ENCODE measurements at regions not wholly inside any gene's neighbourhood (a gene's known extent, or its start where the extent isn't known, plus 50 kb on each side); places are given as distances from the start of the nearest gene placed in this dataset.

- TF ChIP-seq ATF3 (IDR thresholded peaks at IDR 0.05; ENCODE audit: borderline replicate concordance, extremely low read depth, low read depth, low read length): no peak
- no peak for TF ChIP-seq TCF3 (IDR thresholded peaks at IDR 0.05; ENCODE audit: borderline replicate concordance, insufficient read depth, low read depth, low read length)
Observed at GRCh38 chr2:40544072-40544471, 92.2 kb upstream of the SLC8A1 start (continued).

- in situ Hi-C loops (cut with MboI): no loop called here
- no peak overlapping the region for H2AFZ ChIP-seq (ENCODE audit: control insufficient read depth, low read depth, low read length)
- H3K36me3 ChIP-seq (ENCODE audit: control insufficient read depth in 2 of 2, insufficient read depth in 2 of 2, low read length in 1 of 2): no peaks in the 10 kb centered on the region
- RAD21 ChIA-PET (ENCODE audit: unreplicated experiment): no interaction called here
- H3K4me2 ChIP-seq (ENCODE audit: control insufficient read depth, insufficient read depth): no peak overlapping the region
- H3K27ac ChIP-seq (ENCODE audit: control insufficient read depth, insufficient read depth): no peak overlapping the region
- no peaks in the 10 kb centered on the region for H3K4me1 ChIP-seq (ENCODE audit: control insufficient read depth, insufficient read depth, low read length)
- BruUV-seq (replicated peaks): no TSS peak
- WGBS (ENCODE audit: insufficient coverage, insufficient replicate concordance, low lambda C conversion rate, missing lambda C conversion rate): 3% methylated on average over 4 of the region's 4 CpGs
- no peak overlapping the region for H3K9ac ChIP-seq (ENCODE audit: control insufficient read depth, insufficient read depth, low read length)
- no peak for FAIRE-seq
- H4K20me1 ChIP-seq (ENCODE audit: control insufficient read depth, insufficient read depth): no peaks in the 10 kb centered on the region
- no peak for ATAC-seq
- no peaks in the 10 kb centered on the region for H3K9me3 ChIP-seq (replicated peaks; ENCODE audit: control insufficient read depth, insufficient read depth, low read length)
- CTCF ChIA-PET: interaction anchor here (1.0 kb wide), 1 partner anchor 64 kb away, joined by 3 read pairs; no protein-coding TSS in a partner anchor
- no peak overlapping the region for H3K4me3 ChIP-seq
- intact Hi-C loops (cut with micrococcal nuclease; ENCODE audit: unreplicated experiment): no loop called here
- no peak for DNase-seq (ENCODE audit: low read depth, low spot score)
- H3K79me2 ChIP-seq (ENCODE audit: control insufficient read depth, insufficient read depth, low read length): no peaks in the 10 kb centered on the region
- no peaks in the 10 kb centered on the region for H3K27me3 ChIP-seq (replicated peaks in 1 of 2; ENCODE audit: control insufficient read depth in 2 of 2, insufficient read depth in 2 of 2, low read length in 1 of 2)
- SMC1A ChIA-PET (ENCODE audit: uncharacterized antibody, unreplicated experiment): no interaction called here
- POLR2A ChIA-PET: no interaction called here
- TF ChIP-seq RCOR1 (conservative IDR thresholded peaks at IDR 0.05; ENCODE audit: low read depth, low read length) (no peak), GATAD2B (conservative IDR thresholded peaks at IDR 0.05; ENCODE audit: low read depth) (no peak), SMAD5 (IDR thresholded peaks at IDR 0.05; ENCODE audit: low read depth) (no peak), ZSCAN29 (IDR thresholded peaks at IDR 0.05) (no peak), REST (IDR thresholded peaks at IDR 0.05; ENCODE audit: low read depth, low read length) (no peak), ZNF592 (IDR thresholded peaks at IDR 0.05) (no peak), RB1 (IDR thresholded peaks at IDR 0.05; ENCODE audit: borderline replicate concordance) (no peak), MEF2B (IDR thresholded peaks at IDR 0.05; ENCODE audit: partially characterized antibody, poor library complexity, severe bottlenecking) (no peak), ZBTB33 (IDR thresholded peaks at IDR 0.05) (no peak), EZH2 (IDR thresholded peaks at IDR 0.05; ENCODE audit: borderline replicate concordance, control insufficient read depth, low read depth, low read length) (no peak), NRF1 (conservative IDR thresholded peaks at IDR 0.05; ENCODE audit: low read depth, low read length) (no peak), ZBED1 (IDR thresholded peaks at IDR 0.05; ENCODE audit: borderline replicate concordance) (no peak)
Observed at GRCh38 chr2:40545645-40546044, 93.8 kb upstream of the SLC8A1 start.

Data from GM12878 (cell line).